GM19395 (cell line): ENCODE measurements at regions not wholly inside any gene's neighbourhood (a gene's known extent, or its start where the extent isn't known, plus 50 kb on each side); places are given as distances from the start of the nearest gene placed in this dataset.

Experiments
- ATAC-seq: cut with Tn5 transposase; IDR thresholded peaks from one replicate; pipeline ENCODE4 v1.9.1; 2021; ENCODE audit warnings: mild to moderate bottlenecking, moderate library complexity; ENCODE audit not compliant: unreplicated experiment

- ATAC-seq, result no peak
These were observed 1170.9 kb downstream of the C4orf33 start for GRCh38 chr4:130266814-130267213.

- ATAC-seq, result no peak
These were observed 1192.6 kb downstream of the C4orf33 start for GRCh38 chr4:130288576-130288975.

- no peak for ATAC-seq
These were observed 1197.7 kb downstream of the C4orf33 start for GRCh38 chr4:130293692-130294091.

GRCh38 chr4:130296448-130296847 lies 1200.5 kb downstream of the C4orf33 start:
- ATAC-seq, result no peak

GRCh38 chr4:130306566-130306965 lies 1210.6 kb downstream of the C4orf33 start:
- no peak for ATAC-seq

- ATAC-seq, result no peak
These were observed 1213.3 kb downstream of the C4orf33 start for GRCh38 chr4:130309221-130309620.

- ATAC-seq, result no peak
These were observed 1226.5 kb downstream of the C4orf33 start for GRCh38 chr4:130322439-130322838.

GRCh38 chr4:130329036-130329435 lies 1233.1 kb downstream of the C4orf33 start:
- ATAC-seq, result no peak

- ATAC-seq, result no peak
These were observed 1237.3 kb downstream of the C4orf33 start for GRCh38 chr4:130333241-130333759.

- no peak for ATAC-seq
These were observed 1239.7 kb downstream of the C4orf33 start for GRCh38 chr4:130335417-130336194.

GRCh38 chr4:130336585-130337217 lies 1240.7 kb downstream of the C4orf33 start:
- ATAC-seq, result peak; percentile 91

GRCh38 chr4:130338851-130339250 lies 1242.9 kb downstream of the C4orf33 start:
- no peak for ATAC-seq

- ATAC-seq, result no peak
These were observed 1253.8 kb downstream of the C4orf33 start for GRCh38 chr4:130349745-130350144.

GRCh38 chr4:130356873-130357272 lies 1260.9 kb downstream of the C4orf33 start:
- ATAC-seq, result no peak

- ATAC-seq, result no peak
These were observed 1263.6 kb downstream of the C4orf33 start for GRCh38 chr4:130359542-130359941.

- ATAC-seq, result no peak
These were observed 1265.7 kb downstream of the C4orf33 start for GRCh38 chr4:130361616-130362015.

- no peak for ATAC-seq
These were observed 1272.7 kb downstream of the C4orf33 start for GRCh38 chr4:130368668-130369067.

GRCh38 chr4:130393231-130393630 lies 1297.3 kb downstream of the C4orf33 start:
- ATAC-seq, result no peak

GRCh38 chr4:130393642-130394041 lies 1297.7 kb downstream of the C4orf33 start:
- ATAC-seq, result no peak

GRCh38 chr4:130395871-130396270 lies 1299.9 kb downstream of the C4orf33 start:
- ATAC-seq, result no peak

GRCh38 chr4:130403221-130403620 lies 1307.3 kb downstream of the C4orf33 start:
- ATAC-seq, result no peak

GRCh38 chr4:130416228-130416627 lies 1320.3 kb downstream of the C4orf33 start:
- no peak for ATAC-seq
